NOMO-1 treated with dmso at 0.1 percent for 144 hours (cell line): ENCODE measurements at regions not wholly inside any gene's neighbourhood (a gene's known extent, or its start where the extent isn't known, plus 50 kb on each side); places are given as distances from the start of the nearest gene placed in this dataset.
"Not testable (repeated sequence)": the region's sequence is repeated elsewhere in the genome, so short reads cannot be mapped to it uniquely, and the experiment has no call there.

Source experiments
- DNase-seq: peaks from one replicate; lab custom pipeline; 2025; ENCODE audit not compliant: unreplicated experiment; lab: John Stamatoyannopoulos, UW

DNA sequence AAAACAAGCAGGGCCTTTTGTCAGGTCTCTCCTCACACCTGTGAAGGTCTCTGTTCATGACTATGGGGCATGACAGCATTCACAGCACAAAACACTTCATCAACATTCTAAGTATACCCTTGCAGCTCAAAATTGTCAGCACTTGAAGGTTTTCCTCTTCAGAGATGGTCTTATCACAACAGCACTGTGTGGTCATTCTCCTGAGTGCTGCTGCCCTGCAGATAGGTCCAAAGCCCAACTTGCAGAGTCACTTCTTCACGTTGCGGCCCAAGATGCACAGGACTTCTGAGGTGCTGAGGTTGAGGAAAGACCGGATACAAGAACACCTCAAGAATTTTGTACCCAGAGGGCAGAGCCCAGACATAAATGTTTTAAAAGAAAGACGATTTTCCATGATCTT lies 574.5 kb downstream of the UQCRFS1 start:
- DNase-seq: no peak

DNA sequence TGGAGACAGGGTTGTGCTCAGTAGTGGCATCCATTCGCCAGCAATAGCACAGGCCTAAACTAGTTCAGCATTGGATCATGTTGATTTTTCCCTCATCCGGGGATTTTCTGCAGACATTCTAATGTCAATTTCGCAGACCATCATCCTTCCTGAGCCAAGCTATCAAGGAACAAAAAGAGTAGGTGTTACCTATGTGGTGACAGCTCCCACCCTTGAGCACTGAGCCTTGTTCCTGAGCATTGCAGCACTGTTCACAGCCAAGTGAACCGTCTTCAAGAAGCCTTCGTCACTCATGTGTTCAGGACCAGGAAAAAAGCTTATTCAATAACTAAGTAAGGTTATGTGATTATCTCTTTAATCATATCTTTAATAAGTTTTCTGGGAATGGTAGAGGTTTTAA lies 576.2 kb downstream of the UQCRFS1 start:
- DNase-seq: no peak

DNA sequence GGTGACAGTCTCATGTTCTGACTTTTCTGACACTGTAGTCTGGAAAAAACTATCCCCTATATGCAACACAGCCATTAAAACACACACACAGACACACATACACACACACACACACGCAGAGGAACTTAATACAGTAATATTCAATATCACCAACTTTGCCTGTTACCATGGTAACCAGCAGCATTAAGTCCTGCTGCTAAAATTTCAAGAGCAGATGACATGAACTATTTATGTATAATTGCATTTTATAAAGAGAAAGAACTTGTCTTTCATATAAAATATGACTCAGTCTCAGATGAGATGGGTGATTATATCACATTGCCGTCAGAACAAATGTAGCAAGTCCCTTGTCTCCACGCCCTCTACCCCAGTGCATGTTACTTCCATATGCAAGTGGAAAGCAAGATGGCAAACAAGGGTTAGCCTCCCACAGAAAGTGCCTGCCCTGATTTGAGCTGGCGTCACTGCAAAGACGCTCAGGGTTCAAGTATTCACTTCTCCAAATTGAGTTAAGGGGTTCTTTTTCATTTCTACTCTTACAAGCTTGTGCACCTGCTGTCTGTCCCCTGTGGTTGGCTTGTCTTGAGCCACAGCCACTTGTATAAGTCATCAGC lies 576.8 kb downstream of the UQCRFS1 start:
- DNase-seq: no peak

DNA sequence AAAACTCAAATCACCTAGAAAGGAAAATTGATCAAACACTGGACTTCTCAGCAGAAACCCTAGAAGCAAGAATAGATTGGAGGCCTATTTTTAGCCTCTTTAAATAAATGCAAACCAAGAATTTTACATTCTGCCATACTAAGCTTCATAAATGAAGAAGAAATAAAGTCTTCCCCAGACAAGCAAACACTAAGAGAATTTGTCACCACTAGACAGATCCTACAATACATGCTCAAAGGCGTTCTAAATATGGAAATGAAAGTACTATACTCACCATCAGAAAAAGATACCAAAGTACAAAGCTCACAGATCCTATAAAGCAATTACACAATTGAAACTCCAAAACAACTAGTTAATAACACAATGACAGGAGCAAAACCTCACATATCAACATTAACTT lies 578.1 kb downstream of the UQCRFS1 start:
- DNase-seq: no peak

DNA sequence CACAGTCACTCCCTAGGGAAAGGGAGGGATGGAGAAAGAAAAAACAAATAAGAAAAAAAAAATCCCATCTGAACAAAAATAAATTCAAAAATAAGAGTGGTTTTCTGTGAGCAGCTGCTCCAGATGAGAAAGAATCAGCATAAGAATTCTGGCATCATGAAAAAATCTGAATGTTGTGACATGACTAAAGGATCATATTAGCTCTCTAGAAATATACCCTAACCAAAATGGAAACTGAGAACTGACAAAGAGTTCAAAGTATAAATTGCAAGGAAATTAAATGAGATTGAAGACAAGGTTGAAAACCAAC lies 579.0 kb downstream of the UQCRFS1 start:
- DNase-seq: no peak

DNA sequence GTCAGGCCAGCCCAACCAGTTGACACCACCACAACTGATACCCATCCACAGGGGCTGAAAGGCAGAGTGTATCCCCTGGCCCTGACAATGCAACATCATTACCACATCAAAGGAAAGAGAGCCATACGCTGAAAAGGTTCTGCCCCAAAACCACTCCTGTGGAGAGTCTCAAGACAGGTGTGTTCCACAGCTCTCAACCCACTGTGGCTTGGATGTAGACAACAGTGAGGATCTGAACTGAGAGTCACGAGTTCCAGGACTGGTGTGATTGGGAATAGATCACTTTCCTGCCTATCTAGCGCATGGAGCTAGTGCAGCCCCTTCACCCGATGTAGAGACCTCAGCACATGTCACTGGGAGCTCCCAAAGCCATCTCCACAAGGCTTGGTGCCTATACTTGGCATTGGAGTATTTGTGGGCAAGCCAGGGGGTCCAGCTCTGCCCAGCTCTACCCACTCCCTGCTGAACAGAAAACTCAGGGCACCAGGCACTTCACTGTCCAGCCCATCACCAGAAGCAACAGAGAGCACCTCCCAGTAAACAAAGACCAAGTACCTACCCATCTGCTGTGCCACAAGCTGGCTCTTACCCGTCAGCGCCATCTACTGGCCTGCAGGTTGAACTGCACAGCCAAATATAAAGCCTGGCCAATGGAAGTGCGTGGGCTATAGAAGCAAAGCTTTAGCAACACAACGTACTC lies 579.5 kb downstream of the UQCRFS1 start:
- peak; percentile 6 for DNase-seq

DNA sequence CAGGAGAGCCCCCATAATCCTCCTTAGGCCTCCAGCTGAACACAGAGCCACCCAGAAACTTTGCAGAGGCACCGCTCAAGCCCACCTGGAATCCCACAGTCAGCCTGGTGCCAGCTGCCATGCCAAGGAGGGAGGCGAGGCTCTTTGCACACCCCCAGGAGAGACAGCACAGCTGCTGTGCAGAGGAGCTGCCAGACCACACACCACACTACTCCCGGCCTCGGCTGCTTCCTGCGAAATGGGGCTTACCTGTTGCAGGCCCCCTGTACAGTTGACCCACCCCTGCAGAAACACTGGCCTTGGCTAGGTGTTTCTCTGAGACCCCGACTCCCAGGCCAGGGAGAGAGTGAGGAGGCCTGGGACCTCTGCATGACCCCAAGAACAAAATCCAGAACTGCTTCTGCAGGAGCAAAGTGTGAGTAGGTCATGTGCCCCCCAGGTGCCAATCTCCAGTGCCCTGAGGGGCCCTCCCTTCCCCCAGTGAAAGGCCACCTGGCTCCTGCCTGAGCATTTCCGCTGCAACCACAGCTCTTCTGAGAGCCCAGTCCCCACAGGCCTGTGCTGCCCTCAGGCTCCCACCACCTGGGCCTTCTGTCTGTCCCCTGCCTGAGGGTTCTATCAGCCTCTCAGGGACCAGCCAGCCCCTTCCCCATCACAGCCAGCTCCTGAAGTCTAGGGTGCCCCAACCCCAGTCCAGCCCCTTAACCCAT lies 580.4 kb downstream of the UQCRFS1 start:
- DNase-seq: no peak

DNA sequence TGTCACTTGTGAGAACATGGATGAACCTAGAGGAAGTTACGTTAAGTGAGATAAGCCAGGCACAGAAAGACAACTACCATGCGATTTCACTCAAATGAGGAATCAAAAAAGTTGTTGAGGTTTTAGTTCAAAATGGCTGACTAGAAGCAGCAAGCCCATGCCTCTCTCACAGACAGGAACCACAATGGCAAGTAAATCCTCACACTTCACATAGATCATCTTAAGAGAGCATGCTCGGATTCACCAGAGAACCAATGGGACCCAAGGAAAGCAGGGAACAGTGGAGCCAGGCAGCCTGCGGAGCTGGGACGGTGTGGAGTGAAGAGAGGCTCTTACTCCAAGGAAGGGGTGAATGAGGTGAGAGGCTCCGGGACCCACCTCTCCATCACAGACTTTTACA lies 581.0 kb downstream of the UQCRFS1 start:
- DNase-seq: no peak

DNA sequence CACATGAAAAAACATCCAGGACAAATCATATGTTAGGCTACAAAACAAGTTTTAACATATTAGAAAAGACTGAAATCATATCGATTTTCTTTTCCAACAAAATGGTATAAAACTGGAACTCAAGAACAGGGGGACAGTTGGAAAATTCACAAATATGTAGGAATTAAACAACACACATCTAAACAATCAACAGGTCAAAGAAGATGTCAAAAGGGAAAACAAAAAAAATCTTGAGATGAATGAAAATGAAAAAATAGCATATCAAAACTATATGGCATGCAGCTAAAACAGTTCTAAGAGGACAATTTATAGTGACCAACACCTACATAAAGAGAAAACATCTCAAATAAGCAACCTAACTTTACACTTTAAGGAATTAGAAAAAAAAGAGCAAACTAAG lies 585.3 kb downstream of the UQCRFS1 start:
- no peak for DNase-seq

DNA sequence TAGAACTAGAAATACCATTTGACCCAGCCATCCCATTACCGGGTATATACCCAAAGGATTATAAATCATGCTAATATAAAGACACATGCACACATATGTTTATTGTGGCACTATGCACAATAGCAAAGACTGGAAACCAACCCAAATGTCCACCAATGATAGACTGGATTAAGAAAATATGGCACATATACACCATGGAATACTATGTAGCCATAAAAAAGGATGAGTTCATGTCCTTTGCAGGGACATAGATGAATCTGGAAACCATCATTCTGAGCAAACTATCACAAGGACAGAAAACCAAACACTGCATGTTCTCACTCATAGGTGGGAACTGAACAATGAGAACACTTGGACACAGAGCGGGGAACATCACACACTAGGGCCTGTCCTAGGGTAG lies 586.5 kb downstream of the UQCRFS1 start:
- not testable (repeated sequence) for DNase-seq

DNA sequence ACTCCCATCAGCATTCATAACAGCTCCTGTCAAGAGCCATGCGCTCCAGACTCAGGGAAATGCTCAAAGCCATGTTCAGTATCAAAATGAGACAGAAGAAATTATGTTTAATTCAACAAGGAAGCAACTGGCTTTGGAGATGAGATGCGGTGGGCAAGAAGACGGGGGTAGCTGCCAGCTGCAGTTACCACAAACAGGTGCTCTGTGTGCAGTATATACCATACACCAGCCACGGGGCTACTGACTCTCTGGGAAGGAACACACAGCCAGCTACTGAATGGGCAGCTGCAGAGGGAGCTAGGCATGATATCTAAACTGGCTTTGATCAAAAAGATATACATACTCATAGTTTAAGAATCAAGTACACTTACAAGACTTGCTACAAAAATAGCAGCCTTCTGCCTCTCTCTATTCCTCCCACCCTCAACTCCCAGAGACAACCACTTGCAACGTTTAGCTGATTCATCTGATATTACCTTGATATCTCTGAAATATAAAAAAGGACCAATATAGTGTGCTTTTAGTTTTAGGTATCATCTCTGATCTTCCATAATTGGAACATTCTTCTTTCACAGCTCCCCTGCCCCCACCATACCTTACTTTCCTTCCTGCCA lies 593.0 kb downstream of the UQCRFS1 start:
- DNase-seq: no peak

DNA sequence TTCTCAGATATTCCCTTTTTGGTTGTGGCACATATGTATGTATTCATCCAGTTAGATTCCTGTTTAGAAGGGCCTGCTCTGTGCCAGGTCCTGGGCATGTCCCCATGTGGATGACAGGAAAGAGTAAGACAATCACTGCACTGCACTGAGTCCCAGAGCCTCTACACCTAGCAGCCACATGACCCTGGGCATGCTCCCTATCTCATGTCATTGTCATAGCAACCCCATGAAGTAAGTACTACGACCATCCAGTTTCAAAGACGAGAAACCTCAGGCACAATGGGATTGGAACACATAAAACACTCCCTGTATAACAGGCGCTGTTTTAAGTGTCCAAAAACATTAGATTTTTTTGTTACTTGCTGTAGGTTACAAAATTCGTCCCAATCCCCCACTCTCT lies 594.4 kb downstream of the UQCRFS1 start:
- no peak for DNase-seq

DNA sequence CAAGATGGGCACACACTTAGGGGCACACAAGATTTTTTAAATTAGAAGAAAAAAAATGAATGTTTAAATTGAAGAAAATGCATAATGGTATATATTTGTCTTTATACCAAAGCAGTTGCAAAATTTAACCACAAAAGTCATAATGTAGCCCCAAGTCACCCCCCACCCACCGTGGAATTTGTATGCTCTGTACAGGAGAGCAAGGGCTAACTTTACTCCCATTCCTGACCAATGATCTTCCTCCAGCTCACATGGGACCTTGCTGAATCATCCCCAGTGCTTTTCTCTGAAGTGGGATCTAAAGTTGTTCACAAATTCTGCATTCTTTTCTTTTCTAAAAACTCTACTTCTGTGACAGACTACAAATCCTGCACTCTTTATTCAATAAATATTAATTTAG lies 597.0 kb downstream of the UQCRFS1 start:
- no peak for DNase-seq

DNA sequence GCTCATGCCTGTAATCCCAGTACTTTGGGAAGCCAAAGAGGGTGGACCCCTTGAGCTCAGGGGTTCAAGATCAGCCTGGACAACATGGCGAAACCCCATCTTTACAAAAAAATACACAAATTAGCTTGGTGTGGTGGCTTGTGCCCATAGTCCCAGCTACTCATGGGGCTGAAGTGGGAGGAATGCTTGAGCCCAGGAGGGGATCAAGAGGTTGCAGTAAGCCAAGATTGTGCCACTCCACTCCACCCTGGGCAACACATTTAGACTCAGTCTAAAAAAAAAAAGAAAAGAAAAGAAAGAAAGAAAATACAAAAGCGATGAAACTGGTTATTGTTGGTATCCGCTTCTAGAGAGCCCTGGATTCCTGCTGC lies 597.4 kb downstream of the UQCRFS1 start:
- DNase-seq: no peak

DNA sequence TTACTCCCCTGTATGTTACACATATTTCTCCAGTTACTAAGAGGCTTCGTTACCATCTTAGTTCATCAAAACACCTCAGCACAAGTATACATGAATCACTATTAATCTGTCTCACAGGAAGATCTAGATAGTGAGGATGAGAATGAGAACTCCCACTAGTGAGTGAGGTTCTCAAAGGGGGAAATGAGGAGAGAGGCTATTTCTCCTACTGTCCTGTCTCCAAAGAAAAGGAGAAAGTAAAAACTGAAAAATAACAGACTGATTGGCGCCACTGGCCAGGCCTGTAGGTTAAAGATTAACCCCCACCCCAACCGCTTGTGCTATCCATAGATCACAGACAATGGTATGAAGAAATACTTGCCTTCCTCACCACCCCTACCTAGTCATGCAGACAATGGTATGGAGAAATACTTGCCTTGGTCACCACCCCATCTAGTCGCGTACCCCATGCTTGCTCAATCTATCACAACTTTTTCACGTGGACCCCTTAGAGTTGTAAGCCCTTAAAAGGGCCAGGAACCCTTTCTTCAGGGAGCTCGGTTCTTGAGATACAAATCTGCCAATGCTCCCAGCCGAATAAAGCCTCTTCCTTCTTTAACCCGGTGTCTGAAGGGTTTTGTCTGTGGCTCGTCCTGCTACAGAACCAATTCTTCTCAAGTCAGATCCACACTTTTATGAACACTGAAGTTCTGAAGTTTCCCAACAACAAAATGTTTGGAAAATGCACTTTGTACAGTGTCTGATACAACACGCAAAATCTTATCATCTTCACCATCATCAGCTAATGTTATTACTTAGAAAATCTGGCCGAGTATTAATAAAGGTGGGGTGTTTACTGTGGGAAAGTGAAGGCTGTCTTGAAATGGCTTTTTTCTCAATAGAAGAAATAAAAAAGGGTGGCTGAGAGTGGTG lies 598.1 kb downstream of the UQCRFS1 start:
- DNase-seq: no peak

DNA sequence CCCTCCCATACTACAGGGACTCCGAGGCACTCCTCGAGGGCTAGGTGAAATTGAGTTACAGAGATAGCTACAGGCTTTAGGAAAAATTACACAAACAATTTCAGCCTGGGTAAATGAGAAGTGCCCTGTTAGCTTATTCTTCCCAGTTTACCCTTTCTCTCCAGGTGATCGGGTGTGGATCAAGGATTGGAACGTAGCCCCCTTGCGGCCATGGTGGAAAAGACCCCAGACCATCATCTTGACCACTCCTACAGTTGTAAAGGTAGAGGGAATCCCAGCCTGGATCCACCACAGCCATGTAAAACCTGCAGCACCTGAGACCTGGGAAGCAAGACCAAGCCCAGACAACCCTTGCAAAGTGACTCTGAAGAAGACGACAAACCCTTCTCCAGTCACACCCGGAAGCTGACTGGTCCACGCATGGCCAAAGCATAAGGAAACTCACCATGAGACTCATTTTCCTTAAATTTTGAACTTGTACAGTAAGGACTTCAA lies 600.6 kb downstream of the UQCRFS1 start:
- no peak for DNase-seq

DNA sequence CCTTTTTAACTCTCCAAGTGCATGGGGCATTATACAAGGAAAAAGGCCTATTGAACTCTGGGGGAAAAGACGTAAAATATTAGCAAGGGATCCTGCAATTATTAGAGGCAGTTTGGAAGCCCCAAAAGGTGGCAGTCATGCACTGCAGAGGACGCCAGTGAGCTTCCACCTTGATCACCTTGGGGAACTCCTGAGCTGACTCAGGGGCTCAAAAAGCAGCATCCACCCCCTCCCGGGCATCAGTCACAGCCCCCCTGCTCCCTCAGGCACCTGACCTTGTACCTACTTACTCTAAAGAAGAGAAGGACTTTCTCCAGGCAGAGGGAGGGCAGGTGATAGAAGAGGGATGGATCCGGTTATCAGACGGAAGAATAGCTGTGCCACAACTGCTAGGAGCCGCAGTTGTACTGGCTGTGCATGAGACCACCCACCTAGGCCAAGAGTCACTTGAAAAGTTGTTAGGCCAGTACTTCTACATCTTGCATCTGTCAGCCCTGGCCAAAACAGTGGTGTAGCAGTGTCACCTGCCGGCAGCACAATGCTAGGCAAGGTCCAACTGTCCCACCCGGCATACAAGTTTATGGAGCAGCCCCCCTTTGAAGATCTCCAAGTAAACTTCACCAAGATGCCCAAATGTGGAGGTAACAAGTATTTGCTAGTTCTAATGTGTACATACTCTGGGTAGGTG lies 601.6 kb downstream of the UQCRFS1 start:
- not testable (repeated sequence) for DNase-seq

DNA sequence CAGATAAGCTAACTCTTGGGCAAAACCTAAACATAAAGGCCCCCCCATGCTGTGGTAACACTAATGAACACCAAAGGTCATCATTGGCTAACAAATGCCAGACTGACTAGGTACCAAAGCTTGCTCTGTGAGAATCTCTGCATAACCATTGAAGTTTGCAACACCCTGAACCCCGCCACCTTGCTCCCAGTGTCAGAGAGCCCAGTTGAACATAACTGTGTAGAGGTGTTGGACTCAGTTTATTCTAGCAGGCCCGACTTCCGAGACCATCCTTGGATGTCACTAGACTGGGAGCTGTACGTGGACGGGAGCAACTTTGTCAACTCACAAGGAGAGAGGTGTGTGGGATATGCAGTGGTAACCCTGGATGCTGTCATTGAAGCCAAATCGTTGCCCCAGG lies 602.2 kb downstream of the UQCRFS1 start:
- DNase-seq: no peak

DNA sequence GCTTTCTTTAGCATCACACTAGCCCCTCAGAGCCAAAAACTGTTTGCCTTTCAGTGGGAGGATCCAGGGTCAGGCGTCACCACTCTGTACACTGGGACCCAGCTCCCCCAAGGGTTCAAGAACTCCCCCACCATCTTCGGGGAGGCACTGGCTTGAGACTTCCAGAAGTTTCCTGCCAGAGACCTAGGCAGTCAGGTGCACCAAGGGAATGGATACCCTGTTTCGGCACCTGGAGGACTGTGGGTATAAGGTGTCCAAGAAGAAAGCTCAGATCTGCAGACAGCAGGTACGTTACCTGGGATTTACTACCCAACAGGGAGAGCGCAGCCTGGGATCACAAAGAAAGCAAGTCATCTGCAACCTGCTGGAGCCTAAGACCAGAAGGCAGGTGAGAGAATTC lies 603.0 kb downstream of the UQCRFS1 start:
- no peak for DNase-seq

DNA sequence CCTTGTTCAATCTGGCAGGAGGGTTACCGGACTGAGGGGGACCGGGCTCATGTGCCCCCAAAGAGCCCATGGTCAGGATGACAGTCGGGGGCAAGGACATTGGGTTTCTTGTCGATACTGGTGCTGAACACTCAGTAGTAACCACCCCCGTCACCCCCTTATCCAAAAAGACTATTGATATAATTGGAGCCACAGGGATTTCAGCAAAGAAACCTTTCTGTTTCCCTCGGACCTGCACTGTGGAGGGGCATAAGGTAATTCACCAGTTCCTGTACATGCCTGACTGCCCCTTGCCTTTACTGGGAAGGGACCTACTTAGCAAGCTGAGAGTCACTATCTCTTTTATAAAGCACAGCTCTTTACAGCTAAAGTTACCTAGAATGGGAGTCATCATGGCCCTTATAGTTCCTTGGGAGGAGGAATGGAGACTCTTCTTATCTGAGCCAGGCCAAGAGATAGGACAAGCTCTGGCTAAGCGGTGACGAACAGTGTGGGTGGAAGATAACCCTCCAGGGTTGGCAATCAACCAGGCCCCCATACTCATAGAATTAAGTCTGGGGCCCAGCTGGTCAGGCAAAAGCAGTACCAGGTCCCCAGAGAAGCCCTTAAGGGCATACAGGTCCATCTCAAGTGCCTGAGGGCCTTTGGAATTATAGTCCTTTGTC lies 603.7 kb downstream of the UQCRFS1 start:
- DNase-seq: no peak
